ENCODE measurements at regions not wholly inside any gene's neighbourhood (a gene's known extent, or its start where the extent isn't known, plus 50 kb on each side); places are given as distances from the start of the nearest gene placed in this dataset.
"Not testable (repeated sequence)": the region's sequence is repeated elsewhere in the genome, so short reads cannot be mapped to it uniquely, and the experiment has no call there.

GRCh38 chr7:79778786-79779770 lies 325.6 kb upstream of the MAGI2 start:
- no peaks in the 10 kb centered on the region for H3K36me3 Mint-ChIP-seq (ENCODE audit: low read depth)
- no peak for DNase-seq

GRCh38 chr7:79775911-79776310 lies 322.4 kb upstream of the MAGI2 start:
- Mint-ChIP-seq H3K27me3 (no peaks in the 10 kb centered on the region), H3K4me3 (no peak overlapping the region)

More at GRCh38 chr7:79778786-79779770, 325.6 kb upstream of the MAGI2 start:
- Mint-ChIP-seq H3K27me3 (no peaks in the 10 kb centered on the region), H3K9me3 (peaks cover 2% of the 10 kb centered on the region), H3K4me1 (ENCODE audit: low read depth) (no peaks in the 10 kb centered on the region), H3K27ac (no peak overlapping the region), H3K4me3 (no peak overlapping the region)

GRCh38 chr7:79774150-79774549 lies 320.7 kb upstream of the MAGI2 start:
- peaks cover 2% of the 10 kb centered on the region for H3K9me3 Mint-ChIP-seq
- H3K36me3 Mint-ChIP-seq (ENCODE audit: low read depth): no peaks in the 10 kb centered on the region
- H3K27me3 Mint-ChIP-seq: no peaks in the 10 kb centered on the region
- H3K4me3 Mint-ChIP-seq: no peak overlapping the region
- no peak overlapping the region for H3K27ac Mint-ChIP-seq
- H3K4me1 Mint-ChIP-seq (ENCODE audit: low read depth): no peaks in the 10 kb centered on the region
- DNase-seq: no peak

More at GRCh38 chr7:79775911-79776310, 322.4 kb upstream of the MAGI2 start:
- no peaks in the 10 kb centered on the region for H3K4me1 Mint-ChIP-seq (ENCODE audit: low read depth)
- no peak overlapping the region for H3K27ac Mint-ChIP-seq
- no peak for DNase-seq
- peaks cover 2% of the 10 kb centered on the region for H3K9me3 Mint-ChIP-seq
- H3K36me3 Mint-ChIP-seq (ENCODE audit: low read depth): no peaks in the 10 kb centered on the region

GRCh38 chr7:79770970-79771369 lies 317.5 kb upstream of the MAGI2 start:
- H3K4me1 Mint-ChIP-seq (ENCODE audit: low read depth): no peaks in the 10 kb centered on the region
- H3K9me3 Mint-ChIP-seq: no peaks in the 10 kb centered on the region
- H3K27ac Mint-ChIP-seq: no peak overlapping the region
- no peaks in the 10 kb centered on the region for H3K36me3 Mint-ChIP-seq (ENCODE audit: low read depth)
- no peaks in the 10 kb centered on the region for H3K27me3 Mint-ChIP-seq
- no peak for DNase-seq
- H3K4me3 Mint-ChIP-seq: no peak overlapping the region

GRCh38 chr7:79770063-79770462 lies 316.6 kb upstream of the MAGI2 start:
- H3K27ac Mint-ChIP-seq: no peak overlapping the region
- no peak overlapping the region for H3K4me3 Mint-ChIP-seq
- H3K36me3 Mint-ChIP-seq (ENCODE audit: low read depth): no peaks in the 10 kb centered on the region
- no peaks in the 10 kb centered on the region for H3K27me3 Mint-ChIP-seq
- DNase-seq: no peak
- H3K9me3 Mint-ChIP-seq: peaks cover 5% of the 10 kb centered on the region
- H3K4me1 Mint-ChIP-seq (ENCODE audit: low read depth): no peaks in the 10 kb centered on the region

- not testable (repeated sequence) for H3K4me1 Mint-ChIP-seq (ENCODE audit: low read depth); DNase-seq; H3K36me3 Mint-ChIP-seq (ENCODE audit: low read depth); H3K27ac Mint-ChIP-seq; H3K27me3 Mint-ChIP-seq; H3K9me3 Mint-ChIP-seq; H3K4me3 Mint-ChIP-seq
Observed at GRCh38 chr7:79767876-79768560, 314.6 kb upstream of the MAGI2 start.

- not testable (repeated sequence) for H3K27ac Mint-ChIP-seq; H3K36me3 Mint-ChIP-seq (ENCODE audit: low read depth); H3K4me1 Mint-ChIP-seq (ENCODE audit: low read depth); H3K27me3 Mint-ChIP-seq; H3K9me3 Mint-ChIP-seq; H3K4me3 Mint-ChIP-seq; DNase-seq
Observed at GRCh38 chr7:79767192-79767591, 313.7 kb upstream of the MAGI2 start.

GRCh38 chr7:79761876-79762429 lies 308.5 kb upstream of the MAGI2 start:
- H3K36me3 Mint-ChIP-seq (ENCODE audit: low read depth): no peaks in the 10 kb centered on the region
- no peaks in the 10 kb centered on the region for H3K27me3 Mint-ChIP-seq
- H3K9me3 Mint-ChIP-seq: peaks cover 12% of the 10 kb centered on the region
- H3K4me3 Mint-ChIP-seq: no peak overlapping the region
- no peaks in the 10 kb centered on the region for H3K4me1 Mint-ChIP-seq (ENCODE audit: low read depth)
- no peak for DNase-seq
- no peak overlapping the region for H3K27ac Mint-ChIP-seq

- H3K9me3 Mint-ChIP-seq, H3K27ac Mint-ChIP-seq, H3K4me3 Mint-ChIP-seq: not testable (repeated sequence)
Observed at GRCh38 chr7:79750941-79751340, 297.5 kb upstream of the MAGI2 start.

GRCh38 chr7:79749856-79750255 lies 296.4 kb upstream of the MAGI2 start:
- Mint-ChIP-seq H3K27me3 (no peaks in the 10 kb centered on the region), H3K36me3 (ENCODE audit: low read depth) (no peaks in the 10 kb centered on the region), H3K9me3 (peaks cover 7% of the 10 kb centered on the region), H3K27ac (no peak overlapping the region), H3K4me1 (ENCODE audit: low read depth) (no peaks in the 10 kb centered on the region), H3K4me3 (no peak overlapping the region)
- no peak for DNase-seq

More at GRCh38 chr7:79750941-79751340, 297.5 kb upstream of the MAGI2 start:
- not testable (repeated sequence) for H3K27me3 Mint-ChIP-seq; H3K36me3 Mint-ChIP-seq (ENCODE audit: low read depth); DNase-seq; H3K4me1 Mint-ChIP-seq (ENCODE audit: low read depth)

GRCh38 chr7:79741684-79742083 lies 288.2 kb upstream of the MAGI2 start:
- H3K9me3 Mint-ChIP-seq: peaks cover 2% of the 10 kb centered on the region
- no peaks in the 10 kb centered on the region for H3K4me1 Mint-ChIP-seq (ENCODE audit: low read depth)
- no peak overlapping the region for H3K4me3 Mint-ChIP-seq
- H3K36me3 Mint-ChIP-seq (ENCODE audit: low read depth): no peaks in the 10 kb centered on the region
- DNase-seq: no peak
- H3K27ac Mint-ChIP-seq: no peak overlapping the region
- no peaks in the 10 kb centered on the region for H3K27me3 Mint-ChIP-seq

- Mint-ChIP-seq H3K4me3 (no peak overlapping the region), H3K27me3 (no peaks in the 10 kb centered on the region), H3K36me3 (ENCODE audit: low read depth) (no peaks in the 10 kb centered on the region), H3K27ac (no peak overlapping the region), H3K9me3 (peaks cover 2% of the 10 kb centered on the region), H3K4me1 (ENCODE audit: low read depth) (no peaks in the 10 kb centered on the region)
- no peak for DNase-seq
Observed at GRCh38 chr7:79740076-79740475, 286.6 kb upstream of the MAGI2 start.

GRCh38 chr7:79739036-79739709 lies 285.7 kb upstream of the MAGI2 start:
- H3K27me3 Mint-ChIP-seq; DNase-seq; H3K4me1 Mint-ChIP-seq (ENCODE audit: low read depth); H3K9me3 Mint-ChIP-seq; H3K27ac Mint-ChIP-seq; H3K4me3 Mint-ChIP-seq; H3K36me3 Mint-ChIP-seq (ENCODE audit: low read depth): not testable (repeated sequence)

- H3K27me3 Mint-ChIP-seq: no peaks in the 10 kb centered on the region
- H3K36me3 Mint-ChIP-seq (ENCODE audit: low read depth): no peaks in the 10 kb centered on the region
- DNase-seq: no peak
- no peak overlapping the region for H3K4me3 Mint-ChIP-seq
- no peaks in the 10 kb centered on the region for H3K4me1 Mint-ChIP-seq (ENCODE audit: low read depth)
- H3K27ac Mint-ChIP-seq: no peak overlapping the region
- H3K9me3 Mint-ChIP-seq: peaks cover 15% of the 10 kb centered on the region
Observed at GRCh38 chr7:79736418-79736817, 283.0 kb upstream of the MAGI2 start.

All from activated T-cell treated with anti-CD3 and anti-CD28 coated beads, Interleukin-2, amount 50 U/mL, for 24 hours (primary cell).